Right atrium auricular region (tissue), 2 donors: ENCODE measurements at regions not wholly inside any gene's neighbourhood (a gene's known extent, or its start where the extent isn't known, plus 50 kb on each side); places are given as distances from the start of the nearest gene placed in this dataset.

ENCODE experiments used
- DNase-seq: peaks from one replicate; pipeline ENCODE4 v3.0.0-alpha.2; 2019; ENCODE audit warnings: low spot score
- H3K27ac ChIP-seq, 2 donors: fragments of 200-600 bp; sonication (generic); 1 replicate in 1 of 2; 2 replicates in 1 of 2; pipeline ENCODE4 v1.5.1; 2016 to 2019
- H3K27me3 ChIP-seq, 2 donors: fragments of 200-600 bp; sonication (generic); one replicate each; pipeline versions ENCODE4 v1.5.1 to v1.6.0; 2017 to 2019
- H3K36me3 ChIP-seq: fragments of 200-600 bp; sonication (generic); one replicate; pipeline ENCODE4 v1.5.1; 2016
- H3K4me1 ChIP-seq, 2 donors: fragments of 200-600 bp; sonication (generic); one replicate each; pipeline versions ENCODE4 v1.5.1 to v1.6.0; 2017 to 2019
- H3K4me3 ChIP-seq, 2 donors: fragments of 200-600 bp; sonication (generic); 1 replicate in 1 of 2; 2 replicates in 1 of 2; pipeline ENCODE4 v1.5.1; 2017 to 2019; ENCODE audit warnings: mild to moderate bottlenecking in 1 of 2, moderate library complexity in 1 of 2
- H3K9me3 ChIP-seq, 2 donors: fragments of 200-600 bp; sonication (generic); one replicate each; pipeline ENCODE4 v1.5.1; 2019
- CTCF ChIP-seq, 2 donors: fragments of 200-600 bp; sonication (generic); IDR thresholded peaks; one replicate each; pipeline ENCODE4 v1.5.1; 2019; ENCODE audit warnings: antibody characterized with exemption in 2 of 2

- Histone ChIP-seq H3K4me1 (no peaks in the 10 kb centered on the region), H3K9me3 (no peaks in the 10 kb centered on the region), H3K27me3 (no peaks in the 10 kb centered on the region), H3K4me3 (no peak overlapping the region), H3K27ac (no peak overlapping the region), H3K36me3 (no peaks in the 10 kb centered on the region)
- TF ChIP-seq CTCF (IDR thresholded peaks at IDR 0.05): no peak
- DNase-seq: no peak
Observed at GRCh38 chr10:111765216-111765615, 418.3 kb downstream of the GPAM start.

- Histone ChIP-seq H3K9me3 (no peaks in the 10 kb centered on the region), H3K4me1 (no peaks in the 10 kb centered on the region), H3K36me3 (no peaks in the 10 kb centered on the region), H3K4me3 (no peak overlapping the region), H3K27me3 (no peaks in the 10 kb centered on the region), H3K27ac (no peak overlapping the region)
- no peak for DNase-seq
- TF ChIP-seq CTCF (IDR thresholded peaks at IDR 0.05): no peak
Observed at GRCh38 chr10:111766464-111766863, 417.1 kb downstream of the GPAM start.

- no peak for TF ChIP-seq CTCF (IDR thresholded peaks at IDR 0.05)
- no peaks in the 10 kb centered on the region for H3K36me3 ChIP-seq
- DNase-seq: no peak
- no peaks in the 10 kb centered on the region for H3K4me1 ChIP-seq
- H3K27me3 ChIP-seq: no peaks in the 10 kb centered on the region
- H3K4me3 ChIP-seq: no peak overlapping the region
- H3K9me3 ChIP-seq: no peaks in the 10 kb centered on the region
- no peak overlapping the region for H3K27ac ChIP-seq
Observed at GRCh38 chr10:111767661-111768060, 415.9 kb downstream of the GPAM start.

GRCh38 chr10:111773950-111774349 lies 409.6 kb downstream of the GPAM start:
- Histone ChIP-seq H3K27me3 (no peaks in the 10 kb centered on the region), H3K4me1 (no peaks in the 10 kb centered on the region), H3K4me3 (no peak overlapping the region), H3K9me3 (no peaks in the 10 kb centered on the region), H3K27ac (no peak overlapping the region), H3K36me3 (no peaks in the 10 kb centered on the region)
- no peak for DNase-seq
- no peak for TF ChIP-seq CTCF (IDR thresholded peaks at IDR 0.05)

GRCh38 chr10:111774486-111774885 lies 409.1 kb downstream of the GPAM start:
- DNase-seq: no peak
- Histone ChIP-seq H3K4me1 (no peaks in the 10 kb centered on the region), H3K9me3 (no peaks in the 10 kb centered on the region), H3K4me3 (no peak overlapping the region), H3K27me3 (no peaks in the 10 kb centered on the region), H3K36me3 (no peaks in the 10 kb centered on the region), H3K27ac (no peak overlapping the region)
- TF ChIP-seq CTCF (IDR thresholded peaks at IDR 0.05): no peak

GRCh38 chr10:111784436-111784835 lies 399.1 kb downstream of the GPAM start:
- H3K27me3 ChIP-seq: no peaks in the 10 kb centered on the region
- TF ChIP-seq CTCF (IDR thresholded peaks at IDR 0.05): no peak
- no peak overlapping the region for H3K4me3 ChIP-seq
- no peaks in the 10 kb centered on the region for H3K36me3 ChIP-seq
- no peak for DNase-seq
- H3K27ac ChIP-seq: no peak overlapping the region
- H3K9me3 ChIP-seq: no peaks in the 10 kb centered on the region
- H3K4me1 ChIP-seq: no peaks in the 10 kb centered on the region
